ENCODE measurements at regions not wholly inside any gene's neighbourhood (a gene's known extent, or its start where the extent isn't known, plus 50 kb on each side); places are given as distances from the start of the nearest gene placed in this dataset.

GRCh38 chr5:82663225-82663624, 385.1 kb upstream of the RPS23 start:
- no peaks in the 10 kb centered on the region for H3K36me3 ChIP-seq (ENCODE audit: insufficient read depth, low read length)
- H3K4me1 ChIP-seq (ENCODE audit: insufficient read depth, low read length) = peaks cover 4% of the 10 kb centered on the region; the same call in 1 of the 2 replicates
- H3K9ac ChIP-seq (ENCODE audit: low read depth, low read length) = no peak overlapping the region
- no peaks in the 10 kb centered on the region for H3K9me3 ChIP-seq (ENCODE audit: control insufficient read depth, insufficient read depth, low read length)

GRCh38 chr5:82662340-82662739, 384.2 kb upstream of the RPS23 start:
- Histone ChIP-seq H3K4me1 (ENCODE audit: insufficient read depth, low read length) (peaks cover 4% of the 10 kb centered on the region; the same call in 1 of the 2 replicates), H3K9me3 (ENCODE audit: control insufficient read depth, insufficient read depth, low read length) (no peaks in the 10 kb centered on the region), H3K9ac (ENCODE audit: low read depth, low read length) (no peak overlapping the region), H3K36me3 (ENCODE audit: insufficient read depth, low read length) (no peaks in the 10 kb centered on the region)

- Histone ChIP-seq H3K36me3 (ENCODE audit: insufficient read depth, low read length) (no peaks in the 10 kb centered on the region), H3K9me3 (ENCODE audit: control insufficient read depth, insufficient read depth, low read length) (no peaks in the 10 kb centered on the region), H3K9ac (ENCODE audit: low read depth, low read length) (no peak overlapping the region), H3K4me1 (ENCODE audit: insufficient read depth, low read length) (peaks cover 4% of the 10 kb centered on the region; the same call in 1 of the 2 replicates)
Measured at GRCh38 chr5:82661933-82662332, 383.8 kb upstream of the RPS23 start.

GRCh38 chr5:82661462-82661861, 383.3 kb upstream of the RPS23 start:
- Histone ChIP-seq H3K36me3 (ENCODE audit: insufficient read depth, low read length) (no peaks in the 10 kb centered on the region), H3K4me1 (ENCODE audit: insufficient read depth, low read length) (peaks cover 4% of the 10 kb centered on the region; the same call in 1 of the 2 replicates), H3K9me3 (ENCODE audit: control insufficient read depth, insufficient read depth, low read length) (no peaks in the 10 kb centered on the region)

GRCh38 chr5:82659115-82659514, 381.0 kb upstream of the RPS23 start:
- H3K9me3 ChIP-seq (ENCODE audit: control insufficient read depth, insufficient read depth, low read length) = no peaks in the 10 kb centered on the region
- H3K9ac ChIP-seq (ENCODE audit: low read depth, low read length) = no peak overlapping the region
- peaks cover 4% of the 10 kb centered on the region; the same call in 1 of the 2 replicates for H3K4me1 ChIP-seq (ENCODE audit: insufficient read depth, low read length)
- H3K36me3 ChIP-seq (ENCODE audit: insufficient read depth, low read length) = no peaks in the 10 kb centered on the region

More at GRCh38 chr5:82661462-82661861, 383.3 kb upstream of the RPS23 start:
- H3K9ac ChIP-seq (ENCODE audit: low read depth, low read length) = no peak overlapping the region

GRCh38 chr5:82657033-82657699, 379.0 kb upstream of the RPS23 start:
- H3K4me1 ChIP-seq (ENCODE audit: insufficient read depth, low read length) = no peaks in the 10 kb centered on the region; the same call in 1 of the 2 replicates
- H3K9ac ChIP-seq (ENCODE audit: low read depth, low read length) = no peak overlapping the region
- H3K36me3 ChIP-seq (ENCODE audit: insufficient read depth, low read length) = no peaks in the 10 kb centered on the region
- no peaks in the 10 kb centered on the region for H3K9me3 ChIP-seq (ENCODE audit: control insufficient read depth, insufficient read depth, low read length)

GRCh38 chr5:82656341-82656761, 378.2 kb upstream of the RPS23 start:
- Histone ChIP-seq H3K36me3 (ENCODE audit: insufficient read depth, low read length) (no peaks in the 10 kb centered on the region), H3K4me1 (ENCODE audit: insufficient read depth, low read length) (no peaks in the 10 kb centered on the region), H3K9ac (ENCODE audit: low read depth, low read length) (no peak overlapping the region), H3K9me3 (ENCODE audit: control insufficient read depth, insufficient read depth, low read length) (no peaks in the 10 kb centered on the region)

GRCh38 chr5:82655078-82655477, 376.9 kb upstream of the RPS23 start:
- Histone ChIP-seq H3K4me1 (ENCODE audit: insufficient read depth, low read length) (no peaks in the 10 kb centered on the region), H3K9ac (ENCODE audit: low read depth, low read length) (no peak overlapping the region), H3K36me3 (ENCODE audit: insufficient read depth, low read length) (no peaks in the 10 kb centered on the region), H3K9me3 (ENCODE audit: control insufficient read depth, insufficient read depth, low read length) (no peaks in the 10 kb centered on the region)

GRCh38 chr5:82649943-82650342, 371.8 kb upstream of the RPS23 start:
- no peaks in the 10 kb centered on the region for H3K36me3 ChIP-seq (ENCODE audit: insufficient read depth, low read length)
- no peaks in the 10 kb centered on the region for H3K9me3 ChIP-seq (ENCODE audit: control insufficient read depth, insufficient read depth, low read length)
- no peaks in the 10 kb centered on the region for H3K4me1 ChIP-seq (ENCODE audit: insufficient read depth, low read length)
- H3K9ac ChIP-seq (ENCODE audit: low read depth, low read length) = no peak overlapping the region

- H3K9me3 ChIP-seq (ENCODE audit: control insufficient read depth, insufficient read depth, low read length) = no peaks in the 10 kb centered on the region
- H3K36me3 ChIP-seq (ENCODE audit: insufficient read depth, low read length) = no peaks in the 10 kb centered on the region
- H3K4me1 ChIP-seq (ENCODE audit: insufficient read depth, low read length) = no peaks in the 10 kb centered on the region
- H3K9ac ChIP-seq (ENCODE audit: low read depth, low read length) = no peak overlapping the region
Measured at GRCh38 chr5:82644766-82645165, 366.6 kb upstream of the RPS23 start.

GRCh38 chr5:82644229-82644628, 366.1 kb upstream of the RPS23 start:
- Histone ChIP-seq H3K9me3 (ENCODE audit: control insufficient read depth, insufficient read depth, low read length) (no peaks in the 10 kb centered on the region), H3K9ac (ENCODE audit: low read depth, low read length) (no peak overlapping the region), H3K36me3 (ENCODE audit: insufficient read depth, low read length) (no peaks in the 10 kb centered on the region), H3K4me1 (ENCODE audit: insufficient read depth, low read length) (0 out of 2 replicates have a peak, but pooled peaks cover 3% of the 10 kb centered on the region)

- no peaks in the 10 kb centered on the region for H3K9me3 ChIP-seq (ENCODE audit: control insufficient read depth, insufficient read depth, low read length)
- no peaks in the 10 kb centered on the region for H3K36me3 ChIP-seq (ENCODE audit: insufficient read depth, low read length)
- H3K4me1 ChIP-seq (ENCODE audit: insufficient read depth, low read length) = 0 out of 2 replicates have a peak, but pooled peaks cover 4% of the 10 kb centered on the region
- no peak overlapping the region for H3K9ac ChIP-seq (ENCODE audit: low read depth, low read length)
Measured at GRCh38 chr5:82642313-82642712, 364.2 kb upstream of the RPS23 start.

- Histone ChIP-seq H3K9ac (ENCODE audit: low read depth, low read length) (no peak overlapping the region), H3K9me3 (ENCODE audit: control insufficient read depth, insufficient read depth, low read length) (no peaks in the 10 kb centered on the region), H3K4me1 (ENCODE audit: insufficient read depth, low read length) (0 out of 2 replicates have a peak, but pooled peaks cover 4% of the 10 kb centered on the region), H3K36me3 (ENCODE audit: insufficient read depth, low read length) (no peaks in the 10 kb centered on the region)
Measured at GRCh38 chr5:82641331-82642003, 363.3 kb upstream of the RPS23 start.

- no peaks in the 10 kb centered on the region for H3K9me3 ChIP-seq (ENCODE audit: control insufficient read depth, insufficient read depth, low read length)
- H3K4me1 ChIP-seq (ENCODE audit: insufficient read depth, low read length) = 0 out of 2 replicates have a peak, but pooled peaks cover 4% of the 10 kb centered on the region
- no peaks in the 10 kb centered on the region for H3K36me3 ChIP-seq (ENCODE audit: insufficient read depth, low read length)
- H3K9ac ChIP-seq (ENCODE audit: low read depth, low read length) = no peak overlapping the region
Measured at GRCh38 chr5:82640916-82641315, 362.8 kb upstream of the RPS23 start.

Data from ES-I3 (cell line).